HL-60 (cell line): ENCODE measurements at regions not wholly inside any gene's neighbourhood (a gene's known extent, or its start where the extent isn't known, plus 50 kb on each side); places are given as distances from the start of the nearest gene placed in this dataset.

ENCODE experiments used
- DNase-seq, 2 experiments: peaks; one replicate each; pipeline ENCODE4 v3.0.0-alpha.2; 2010 to 2020; ENCODE audit warnings: low read depth in 1 of 2, low spot score in 1 of 2
- H3K27ac ChIP-seq: fragments of 250-450 bp; sonication (Bioruptor Pico); replicated peaks from 2 replicates; pipeline ENCODE4 v1.5.1; 2020; ENCODE audit warnings: mild to moderate bottlenecking, moderate library complexity
- H3K27me3 ChIP-seq: fragments of 250-450 bp; sonication (Bioruptor Pico); 2 replicates; pipeline ENCODE4 v1.5.1; 2021; ENCODE audit warnings: mild to moderate bottlenecking, moderate library complexity; ENCODE audit not compliant: insufficient read depth, poor library complexity, severe bottlenecking
- H3K4me3 ChIP-seq: replicated peaks from 2 replicates; pipeline ENCODE4 v1.5.1; 2011; ENCODE audit warnings: mild to moderate bottlenecking, control low read depth, low read length; ENCODE audit not compliant: insufficient read depth
- CTCF ChIP-seq: IDR thresholded peaks from one replicate; pipeline ENCODE4 v1.5.1; 2011; ENCODE audit warnings: low read length, control low read depth, inconsistent platforms; ENCODE audit not compliant: insufficient read depth
- GABPA ChIP-seq: IDR thresholded peaks from 2 replicates; pipeline ENCODE4 v1.6.1; 2012; ENCODE audit warnings: low read depth
- POLR2AphosphoS5 ChIP-seq: IDR thresholded peaks from 2 replicates; pipeline ENCODE4 v1.6.1; 2012; ENCODE audit warnings: low read depth
- REST ChIP-seq: IDR thresholded peaks from 2 replicates; pipeline ENCODE4 v1.6.1; 2012; ENCODE audit warnings: low read depth; ENCODE audit not compliant: insufficient replicate concordance
- SPI1 ChIP-seq: IDR thresholded peaks from 2 replicates; pipeline ENCODE4 v1.6.1; 2012; ENCODE audit warnings: low read depth, mild to moderate bottlenecking, borderline replicate concordance

GRCh38 chr2:17093712-17094111 is 424.5 kb downstream of the RAD51AP2 start:
- Histone ChIP-seq H3K27ac (no peak overlapping the region), H3K27me3 (no peaks in the 10 kb centered on the region), H3K4me3 (no peak overlapping the region)
- DNase-seq, result no peak
- TF ChIP-seq REST (no peak), CTCF (no peak)

GRCh38 chr2:17086990-17087389 is 421.4 kb upstream of the CYRIA start:
- Histone ChIP-seq H3K27ac (no peak overlapping the region), H3K27me3 (no peaks in the 10 kb centered on the region), H3K4me3 (no peak overlapping the region)
- DNase-seq, result no peak
- no peak for TF ChIP-seq POLR2AphosphoS5
- no peak for TF ChIP-seq CTCF
- TF ChIP-seq REST, result no peak
- TF ChIP-seq SPI1, result no peak
- TF ChIP-seq GABPA, result no peak

GRCh38 chr2:17085546-17086202 is 420.0 kb upstream of the CYRIA start:
- TF ChIP-seq POLR2AphosphoS5 (no peak), REST (no peak), SPI1 (no peak), GABPA (no peak), CTCF (no peak)
- H3K27ac ChIP-seq, result no peak overlapping the region
- H3K4me3 ChIP-seq, result no peak overlapping the region
- H3K27me3 ChIP-seq, result no peaks in the 10 kb centered on the region
- DNase-seq, result no peak
